ENCODE measurements at regions not wholly inside any gene's neighbourhood (a gene's known extent, or its start where the extent isn't known, plus 50 kb on each side); places are given as distances from the start of the nearest gene placed in this dataset.

DNA sequence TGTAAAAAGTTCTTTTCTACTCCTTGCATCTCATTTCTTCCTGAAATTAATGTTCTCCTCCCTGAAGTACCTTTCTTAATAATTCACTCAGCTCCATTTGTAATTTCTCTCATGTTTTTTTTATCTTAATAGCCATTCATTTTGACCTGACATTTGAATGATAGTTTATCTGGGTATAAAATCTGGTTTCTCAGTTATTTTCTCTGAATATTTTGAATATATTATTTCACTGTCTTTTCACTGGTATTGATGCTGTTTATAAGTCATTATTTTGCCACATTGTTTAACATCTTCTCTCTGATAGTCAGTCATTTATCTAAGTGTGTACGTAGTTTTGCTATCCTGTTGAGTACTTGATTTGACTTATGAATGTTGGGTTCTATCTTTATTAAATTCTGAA lies 68.8 kb upstream of the ARHGAP18 start:
- no peak overlapping the region for H3K4me3 ChIP-seq (ENCODE audit: low read depth, low read length)

DNA sequence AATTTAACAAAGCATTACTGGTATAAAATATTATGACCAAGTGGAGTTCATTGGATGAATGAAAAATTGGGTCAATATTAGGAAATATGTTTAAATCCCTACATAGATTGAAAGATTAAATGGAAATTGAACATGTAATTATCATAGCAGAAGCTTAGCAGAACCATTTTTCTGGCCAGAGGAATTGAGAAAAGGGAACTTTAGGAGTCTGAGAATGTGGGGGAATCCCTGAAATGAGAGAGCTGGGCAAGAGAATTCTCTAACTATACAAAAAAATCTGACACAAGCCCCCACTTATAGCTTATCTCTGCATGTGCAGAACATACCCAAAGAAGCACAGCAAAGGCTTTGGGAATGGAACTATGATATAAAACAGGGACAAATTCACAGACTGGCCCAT lies 67.4 kb upstream of the ARHGAP18 start:
- H3K4me3 ChIP-seq (ENCODE audit: low read depth, low read length) = no peak overlapping the region

DNA sequence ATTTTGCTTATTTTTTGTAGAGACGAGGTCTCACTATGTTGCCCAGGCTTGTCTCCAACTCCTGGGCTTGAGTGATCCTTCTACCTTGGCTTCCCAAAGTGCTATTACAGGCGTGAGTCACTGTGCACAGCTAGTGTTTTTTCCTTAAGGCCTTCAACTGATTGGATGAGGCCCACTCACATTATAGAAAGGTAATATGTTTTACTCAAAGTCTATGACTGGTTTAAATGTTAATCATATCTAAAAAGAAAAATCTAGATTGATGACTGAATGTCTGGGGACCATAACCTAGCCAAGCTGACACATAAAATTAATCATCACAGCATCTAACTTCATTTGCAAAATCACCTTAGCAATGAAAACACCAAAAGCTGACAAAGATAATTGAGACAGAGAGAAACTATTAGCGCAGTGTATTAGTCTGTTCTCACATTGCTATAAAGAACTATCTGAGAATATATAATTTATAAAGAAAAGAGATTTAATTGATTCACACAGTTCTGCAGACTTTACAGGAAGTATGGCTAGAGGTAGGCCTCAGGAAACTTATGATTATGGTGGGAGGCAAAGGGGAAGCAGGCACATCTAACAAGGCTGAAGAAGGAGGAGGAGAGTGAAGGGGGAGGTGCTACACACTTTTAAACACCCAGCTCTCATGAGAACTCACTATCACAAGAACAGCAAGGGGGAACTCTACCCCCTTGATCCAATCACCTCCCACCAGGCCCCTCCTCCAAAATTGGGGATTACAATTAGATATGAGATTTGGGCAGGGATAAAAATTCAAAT lies 66.8 kb upstream of the ARHGAP18 start:
- no peak overlapping the region for H3K4me3 ChIP-seq (ENCODE audit: low read depth, low read length)

DNA sequence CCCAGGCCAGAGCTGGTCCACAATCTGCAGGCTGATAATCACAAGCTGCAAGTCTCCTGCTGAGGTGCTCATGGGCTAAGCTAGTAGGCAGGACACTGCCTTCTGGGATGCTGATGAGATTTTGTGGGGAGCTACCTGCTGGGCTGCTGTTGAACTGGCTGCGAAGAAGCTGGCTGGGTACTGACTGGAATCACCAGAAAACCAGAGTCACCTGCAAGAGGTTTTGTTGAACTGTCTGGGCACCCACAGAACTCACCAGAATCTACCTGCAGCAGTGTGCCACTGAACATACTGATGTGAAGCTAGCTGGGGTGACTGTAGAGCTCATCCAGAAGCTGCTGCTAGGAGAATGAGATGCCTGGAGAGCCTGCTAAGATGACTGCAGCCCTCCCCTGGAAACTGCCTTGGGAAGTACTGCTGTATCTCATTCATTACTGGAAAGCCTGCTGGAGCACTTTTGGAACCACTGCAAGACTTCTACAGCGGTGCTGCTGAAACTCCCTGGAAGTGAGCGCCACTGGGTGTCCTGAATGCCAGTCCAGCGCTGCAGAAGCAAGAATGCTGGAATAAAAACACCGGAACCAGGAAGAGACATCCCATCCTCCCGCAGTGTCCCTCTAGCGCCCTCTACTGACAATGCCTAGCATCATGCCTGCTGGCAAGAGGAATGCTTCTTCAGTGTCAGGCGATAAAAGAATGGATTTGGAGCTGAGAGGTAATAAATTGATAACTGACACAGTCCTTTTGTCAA lies 64.9 kb upstream of the ARHGAP18 start:
- H3K4me3 ChIP-seq (ENCODE audit: low read depth, low read length) = no peak overlapping the region

DNA sequence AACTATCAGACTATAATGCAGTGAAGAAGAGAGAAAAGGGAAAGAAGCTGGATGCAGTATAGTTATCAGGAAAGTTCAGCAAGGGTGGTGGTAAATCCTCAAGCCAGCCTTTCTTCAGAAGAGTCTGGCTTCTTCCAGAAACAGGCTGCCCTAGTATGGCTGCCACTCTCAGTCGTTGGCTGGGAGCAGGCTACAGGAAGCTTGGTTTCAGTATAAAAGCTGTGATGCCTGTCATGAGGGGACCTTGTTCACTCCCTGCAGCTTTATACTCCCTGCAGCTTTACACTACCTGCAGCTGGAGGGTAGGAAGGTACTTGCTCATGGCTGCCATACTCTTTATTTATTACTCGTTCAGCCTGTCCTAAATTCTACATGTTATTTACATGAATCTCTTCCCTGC lies 63.3 kb upstream of the ARHGAP18 start:
- H3K4me3 ChIP-seq (ENCODE audit: low read depth, low read length) = no peak overlapping the region

DNA sequence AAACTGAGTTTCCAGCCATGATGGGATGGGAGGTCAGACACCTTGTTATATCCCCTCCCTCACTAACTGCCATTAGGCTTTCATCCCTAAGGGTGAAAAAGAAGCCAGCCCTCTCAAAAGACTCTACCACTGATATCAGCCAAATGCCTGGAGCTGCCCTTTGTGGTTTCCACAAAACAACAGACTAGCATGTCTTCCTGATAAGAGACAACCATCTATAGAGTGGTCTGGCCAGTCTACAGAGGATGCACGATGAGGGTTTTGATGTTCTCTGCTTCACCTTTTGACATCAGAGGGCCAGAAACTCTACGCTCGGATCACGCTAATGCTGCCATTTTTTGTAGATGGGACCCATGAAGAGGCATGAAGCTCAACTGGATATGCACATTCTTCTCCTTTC lies 61.7 kb upstream of the ARHGAP18 start:
- no peak overlapping the region for H3K4me3 ChIP-seq (ENCODE audit: low read depth, low read length)

DNA sequence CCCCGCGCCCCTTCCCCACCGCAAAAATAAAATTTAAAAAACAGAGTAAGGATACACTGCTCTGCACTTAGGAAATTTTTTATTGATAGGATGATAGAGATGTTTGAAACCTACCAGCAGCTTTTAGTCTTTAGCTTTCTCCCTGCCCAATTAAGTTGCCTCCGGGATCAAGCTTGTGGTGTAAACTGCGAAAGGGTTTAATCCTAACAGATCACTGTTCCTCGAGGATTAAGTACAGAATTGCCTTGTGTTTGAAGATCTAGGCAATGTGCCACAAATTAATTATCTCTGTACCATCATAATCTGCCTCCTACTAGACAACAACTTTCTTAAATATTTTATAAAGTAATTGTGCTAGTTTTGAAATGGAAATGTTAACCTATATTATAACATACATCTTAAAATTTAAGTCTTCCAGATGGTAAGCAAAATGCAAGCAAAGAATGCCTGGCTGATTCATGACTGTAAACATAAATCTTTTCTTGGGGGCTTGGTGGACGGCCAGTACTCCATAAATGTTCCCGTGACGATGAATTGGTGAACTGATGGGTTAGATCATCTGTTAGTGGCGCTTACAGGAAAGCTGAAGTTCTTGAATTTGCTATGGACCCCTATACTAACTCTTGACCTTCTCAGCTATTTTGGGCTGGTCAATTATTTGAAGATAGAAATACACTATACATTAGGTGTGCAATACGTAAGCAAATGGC lies 58.0 kb upstream of the ARHGAP18 start:
- no peak overlapping the region for H3K4me3 ChIP-seq (ENCODE audit: low read depth, low read length)

DNA sequence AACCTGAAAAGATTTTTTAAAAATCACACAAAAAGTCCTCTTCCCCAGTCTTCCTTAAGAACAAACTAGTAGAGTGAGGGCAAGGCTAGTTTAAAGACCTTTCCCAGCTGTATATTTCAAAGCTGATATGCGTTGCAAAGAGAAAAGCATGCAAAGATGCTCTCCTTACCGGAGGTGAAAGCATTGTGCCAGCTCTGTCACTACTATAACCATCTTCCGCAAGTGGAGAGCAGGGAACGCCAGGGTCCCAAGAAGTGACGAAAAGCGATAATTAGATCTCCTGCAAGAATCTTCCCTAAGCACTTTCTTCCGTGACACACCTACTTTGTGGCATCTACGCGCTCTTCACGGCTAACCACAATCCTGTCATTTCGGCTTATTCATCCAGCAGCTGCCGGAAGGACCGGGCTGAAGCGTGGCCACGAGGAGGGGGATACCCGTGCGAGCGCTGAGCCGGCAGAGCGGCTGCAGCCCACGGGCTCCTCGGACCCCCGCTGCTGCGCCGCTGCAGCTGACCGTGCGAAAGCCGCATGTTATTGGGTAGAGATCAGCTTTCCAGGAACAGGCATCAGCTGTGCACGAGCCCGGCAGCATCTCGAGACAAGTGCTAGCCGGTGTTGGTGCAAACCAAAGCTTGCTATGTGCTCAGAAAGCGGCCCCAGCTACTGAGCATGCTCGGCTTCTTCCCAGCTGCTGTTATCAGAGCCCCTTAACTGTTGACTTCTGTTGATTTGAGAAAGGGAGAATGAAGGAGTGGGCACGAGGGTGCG lies 57.2 kb upstream of the ARHGAP18 start:
- H3K4me3 ChIP-seq (ENCODE audit: low read depth, low read length) = peak overlapping the region; percentile 42

DNA sequence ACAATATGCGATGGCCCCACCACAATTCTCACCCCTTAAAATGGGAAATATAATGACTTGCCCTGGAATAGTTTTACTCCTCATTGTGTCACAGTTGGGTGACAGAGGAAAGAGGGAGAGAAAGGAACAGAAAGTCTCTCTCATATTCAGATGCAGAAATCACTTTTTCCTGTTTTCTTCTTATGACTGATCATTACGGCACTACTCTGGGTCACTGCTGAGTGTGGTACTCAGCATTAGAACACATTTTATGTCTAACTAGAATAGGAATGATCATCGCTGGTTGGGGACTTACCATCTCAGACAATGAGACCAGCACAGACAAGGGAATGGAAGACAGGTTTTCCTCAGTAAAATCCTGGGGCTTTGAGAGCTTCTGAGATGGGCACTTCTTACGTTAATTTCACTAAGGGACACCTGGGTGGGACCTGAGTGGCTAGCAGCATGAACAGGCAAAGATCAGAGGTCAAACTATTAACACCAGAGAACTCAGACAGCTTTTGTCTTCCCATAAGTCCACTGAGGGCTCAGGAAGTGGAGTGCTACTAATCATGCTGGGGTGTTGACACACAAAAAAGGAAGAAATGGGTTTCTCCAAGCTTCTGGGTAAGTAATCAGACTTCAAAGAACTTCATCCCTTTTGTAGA lies 54.9 kb upstream of the ARHGAP18 start:
- H3K4me3 ChIP-seq (ENCODE audit: low read depth, low read length) = no peak overlapping the region

DNA sequence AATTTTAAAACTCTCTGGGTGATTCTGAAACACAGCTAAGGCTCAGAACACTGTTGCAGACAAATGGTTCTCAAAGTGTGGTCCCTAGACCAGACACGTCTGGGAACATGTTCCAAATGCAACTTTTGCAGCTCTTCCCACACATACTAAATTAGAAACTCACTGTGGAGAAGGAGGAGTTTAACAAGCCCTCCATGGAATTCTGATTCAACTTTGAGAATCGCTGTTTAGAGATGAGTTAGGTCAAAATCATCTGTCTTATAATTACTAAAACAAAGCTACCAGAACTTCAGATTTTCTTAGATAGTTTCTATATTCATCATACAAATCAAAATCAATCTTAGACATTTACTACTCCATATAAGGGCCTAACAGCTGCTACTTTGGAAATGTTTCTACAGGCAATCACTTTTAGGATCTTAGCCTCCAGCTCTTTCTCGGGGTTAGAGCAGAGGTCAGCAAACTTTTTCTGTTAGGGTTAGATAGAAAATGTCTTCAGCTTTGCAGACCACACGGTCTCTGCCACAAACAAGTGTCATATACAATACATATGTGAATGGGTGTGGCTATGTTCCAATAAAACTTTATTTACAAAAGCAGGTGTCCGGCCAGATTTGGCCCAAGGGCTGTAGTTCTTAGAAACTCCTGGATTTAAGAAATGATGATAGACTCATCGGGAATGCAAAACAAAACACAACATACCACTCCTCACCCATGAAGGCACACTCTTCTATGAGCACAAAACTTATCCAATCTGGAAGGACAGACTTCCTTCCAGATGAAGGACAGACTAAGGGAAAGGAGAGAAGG lies 50.0 kb upstream of the ARHGAP18 start:
- no peak overlapping the region for H3K4me3 ChIP-seq (ENCODE audit: low read depth, low read length)

Measured in iPS-11a (cell line).